Activated CD4-positive, alpha-beta T cell treated with anti-CD3 and anti-CD28 coated beads, Interleukin-2, amount 10 ng/mL, durations not matched to agents 7 days and 5 days (primary cell): ENCODE measurements at regions not wholly inside any gene's neighbourhood (a gene's known extent, or its start where the extent isn't known, plus 50 kb on each side); places are given as distances from the start of the nearest gene placed in this dataset.
"Not testable (repeated sequence)": the region's sequence is repeated elsewhere in the genome, so short reads cannot be mapped to it uniquely, and the experiment has no call there.

Source experiments
- CTCF ChIA-PET: fragments of 350-600 bp; sonication (Branson Sonifier 250); formaldehyde crosslinking; loops from one replicate; lab custom pipeline; 2021; ENCODE audit warnings: antibody characterized with exemption; lab: Charles Lee
- POLR2A ChIA-PET: fragments of 350-600 bp; sonication (Branson Sonifier 250); formaldehyde crosslinking; loops from one replicate; lab custom pipeline; 2021; ENCODE audit warnings: antibody characterized with exemption; lab: Charles Lee
- DNase-seq: peaks from one replicate; pipeline ENCODE4 v3.0.0-alpha.2; 2020
- H3K27ac Mint-ChIP-seq: one replicate; pipeline ENCODE4 v1.8.0; 2021; ENCODE audit warnings: mild to moderate bottlenecking, moderate library complexity, mixed read lengths
- H3K27me3 Mint-ChIP-seq: one replicate; pipeline ENCODE4 v1.8.0; 2021; ENCODE audit warnings: mixed read lengths
- H3K36me3 Mint-ChIP-seq: one replicate; pipeline ENCODE4 v1.8.0; 2021; ENCODE audit warnings: low read depth, mixed read lengths
- H3K4me1 Mint-ChIP-seq: one replicate; pipeline ENCODE4 v1.8.0; 2021; ENCODE audit warnings: mixed read lengths
- H3K4me3 Mint-ChIP-seq: one replicate; pipeline ENCODE4 v1.8.0; 2021; ENCODE audit warnings: mild to moderate bottlenecking, moderate library complexity, mixed read lengths
- H3K9me3 Mint-ChIP-seq: one replicate; pipeline ENCODE4 v1.8.0; 2021; ENCODE audit warnings: mixed read lengths

DNA sequence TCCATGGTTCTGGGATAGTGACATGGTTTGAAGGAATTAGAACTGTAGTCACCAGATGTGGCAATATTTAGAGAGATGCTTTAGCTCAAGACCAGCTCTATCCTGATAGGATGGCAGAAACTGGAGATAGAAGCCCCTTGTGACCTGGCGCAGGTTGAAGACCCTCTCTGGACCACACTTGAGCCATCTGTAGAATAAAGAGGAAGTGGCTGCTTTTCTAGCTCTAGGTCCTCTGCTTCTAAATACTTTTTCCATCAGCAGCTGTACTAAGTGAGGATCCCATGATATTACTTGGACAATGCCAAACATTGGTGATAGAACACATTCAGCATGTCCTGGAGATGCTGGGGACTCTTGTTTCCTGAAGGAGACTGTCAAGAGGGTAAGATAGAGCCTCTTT lies 172.6 kb downstream of the PDCD6IP start:
- Mint-ChIP-seq H3K4me3 (no peak overlapping the region), H3K27ac (no peak overlapping the region), H3K4me1 (no peaks in the 10 kb centered on the region), H3K9me3 (peaks cover 8% of the 10 kb centered on the region), H3K36me3 (no peaks in the 10 kb centered on the region), H3K27me3 (peaks cover 5% of the 10 kb centered on the region)
- no peak for DNase-seq
- POLR2A ChIA-PET, result no interaction called here
- CTCF ChIA-PET, result no interaction called here

DNA sequence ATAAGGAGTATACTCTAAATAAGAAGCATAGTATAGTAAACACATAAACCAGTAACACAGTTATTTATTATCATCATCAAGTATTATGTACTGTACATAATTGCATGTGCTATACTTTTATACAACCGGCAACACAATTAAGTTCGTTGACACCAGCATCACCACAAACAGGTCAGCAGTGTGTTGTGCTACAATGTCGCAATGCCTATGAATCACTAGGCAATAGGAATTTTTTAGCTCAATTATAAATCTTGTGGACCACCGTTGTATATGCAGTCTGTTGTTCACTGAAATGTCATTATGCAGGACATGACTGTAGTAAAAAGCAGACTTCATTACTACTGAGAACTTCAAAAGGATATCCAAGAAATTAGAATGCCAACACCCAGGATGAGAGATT lies 177.0 kb downstream of the PDCD6IP start:
- Mint-ChIP-seq H3K4me1 (no peaks in the 10 kb centered on the region), H3K36me3 (no peaks in the 10 kb centered on the region), H3K27ac (no peak overlapping the region), H3K9me3 (peaks cover 6% of the 10 kb centered on the region), H3K4me3 (no peak overlapping the region), H3K27me3 (peaks cover 1% of the 10 kb centered on the region)
- ChIA-PET POLR2A (no interaction called here), CTCF (interaction anchor here (0.6 kb wide), 1 partner anchor 581 kb away, joined by 3 read pairs; no protein-coding TSS in a partner anchor)
- no peak for DNase-seq

DNA sequence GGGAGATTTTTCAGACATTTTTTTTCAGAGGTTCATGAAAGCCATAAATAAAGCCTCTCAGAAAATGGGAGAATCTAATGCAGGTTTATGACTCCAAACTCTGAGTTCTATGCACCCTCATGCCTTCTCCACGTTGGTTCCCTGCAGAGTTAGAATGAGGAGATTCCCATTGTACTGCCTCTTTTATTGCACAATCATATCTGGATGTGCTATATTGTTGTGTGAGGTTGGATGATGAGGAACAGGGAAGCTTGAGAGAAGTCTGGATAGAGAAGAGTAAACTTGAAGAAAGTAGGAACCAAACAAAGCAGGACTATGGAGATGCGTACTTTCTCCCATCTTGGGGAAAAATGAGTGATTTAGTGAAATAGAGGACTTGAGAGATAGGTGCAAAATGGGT lies 178.8 kb downstream of the PDCD6IP start:
- H3K9me3 Mint-ChIP-seq, result no peaks in the 10 kb centered on the region

DNA sequence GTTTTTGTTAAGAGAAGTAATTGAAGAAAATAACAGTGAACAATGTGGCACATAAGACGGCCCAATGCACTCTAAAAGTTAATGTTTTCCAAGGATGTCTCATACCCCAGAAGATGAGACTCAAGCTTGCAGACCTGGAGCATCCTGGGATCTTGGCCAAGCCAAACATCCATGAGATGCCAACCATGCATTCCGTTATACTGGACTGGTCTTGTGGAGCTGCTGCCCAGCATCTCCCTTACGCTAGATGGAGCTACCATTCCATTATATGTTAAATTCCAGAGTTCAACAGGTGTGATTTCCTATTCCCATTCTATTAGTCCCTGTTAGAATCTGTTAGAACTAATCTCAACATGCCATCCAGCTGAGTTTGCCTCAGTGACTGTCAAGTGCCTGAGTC lies 181.8 kb downstream of the PDCD6IP start:
- no peak overlapping the region for H3K27ac Mint-ChIP-seq
- POLR2A ChIA-PET, result no interaction called here
- no peaks in the 10 kb centered on the region for H3K9me3 Mint-ChIP-seq
- H3K4me3 Mint-ChIP-seq, result no peak overlapping the region
- CTCF ChIA-PET, result no interaction called here
- no peaks in the 10 kb centered on the region for H3K36me3 Mint-ChIP-seq
- H3K27me3 Mint-ChIP-seq, result peaks cover 5% of the 10 kb centered on the region
- DNase-seq, result no peak
- no peaks in the 10 kb centered on the region for H3K4me1 Mint-ChIP-seq

More for the DNA sequence above, 178.8 kb downstream of the PDCD6IP start:
- no peak for DNase-seq
- Mint-ChIP-seq H3K36me3 (no peaks in the 10 kb centered on the region), H3K4me1 (no peaks in the 10 kb centered on the region), H3K4me3 (no peak overlapping the region), H3K27me3 (peaks cover 1% of the 10 kb centered on the region), H3K27ac (no peak overlapping the region)
- POLR2A ChIA-PET, result no interaction called here
- CTCF ChIA-PET, result no interaction called here

DNA sequence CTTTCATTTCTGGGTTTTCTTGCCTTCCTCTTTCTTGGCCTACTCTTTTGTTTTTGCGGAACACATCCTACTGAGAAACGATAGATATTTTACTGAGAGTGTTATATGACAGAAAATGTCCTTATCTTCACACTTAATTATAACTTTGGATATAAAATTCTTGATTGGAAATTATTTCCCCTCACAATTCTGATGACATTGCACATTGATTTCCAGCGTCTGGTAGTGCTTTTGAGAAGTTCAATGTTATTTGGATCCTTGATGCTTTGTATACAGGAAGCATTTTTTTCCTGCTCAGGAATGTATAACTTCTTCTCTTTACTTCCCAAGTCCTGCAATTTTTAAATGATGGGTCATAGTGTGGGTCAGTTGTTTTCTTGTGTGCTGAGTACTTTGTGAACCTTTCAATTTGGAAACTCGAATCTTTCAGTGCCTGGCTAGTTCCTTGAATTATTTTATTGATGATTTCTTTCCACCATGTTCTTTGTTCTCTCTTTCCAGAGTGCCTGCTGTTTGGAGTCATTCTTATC lies 183.9 kb downstream of the PDCD6IP start:
- H3K27ac Mint-ChIP-seq, result no peak overlapping the region
- H3K36me3 Mint-ChIP-seq, result no peaks in the 10 kb centered on the region
- peaks cover 15% of the 10 kb centered on the region for H3K27me3 Mint-ChIP-seq
- ChIA-PET POLR2A (no interaction called here), CTCF (no interaction called here)
- H3K9me3 Mint-ChIP-seq, result no peaks in the 10 kb centered on the region
- H3K4me1 Mint-ChIP-seq, result peaks cover 1% of the 10 kb centered on the region
- no peak for DNase-seq
- no peak overlapping the region for H3K4me3 Mint-ChIP-seq

DNA sequence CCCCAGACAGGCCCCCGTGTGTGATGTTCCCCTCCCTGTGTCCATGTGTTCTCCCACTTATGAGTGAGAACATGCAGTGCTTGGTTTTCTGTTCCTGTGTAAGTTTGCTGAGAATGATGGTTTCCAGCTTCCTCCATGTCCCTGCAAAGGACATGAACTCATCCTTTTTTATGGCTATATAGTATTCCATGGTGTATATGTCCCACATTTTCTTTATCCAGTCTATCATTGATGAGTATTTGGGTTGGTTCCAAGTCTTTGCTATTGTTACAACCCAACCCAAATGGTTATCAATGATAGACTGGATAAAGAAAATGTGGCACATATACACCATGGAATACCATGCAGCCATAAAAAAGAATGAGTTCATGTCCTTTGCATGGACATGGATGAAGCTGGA lies 184.5 kb downstream of the PDCD6IP start:
- not testable (repeated sequence) for H3K9me3 Mint-ChIP-seq

DNA sequence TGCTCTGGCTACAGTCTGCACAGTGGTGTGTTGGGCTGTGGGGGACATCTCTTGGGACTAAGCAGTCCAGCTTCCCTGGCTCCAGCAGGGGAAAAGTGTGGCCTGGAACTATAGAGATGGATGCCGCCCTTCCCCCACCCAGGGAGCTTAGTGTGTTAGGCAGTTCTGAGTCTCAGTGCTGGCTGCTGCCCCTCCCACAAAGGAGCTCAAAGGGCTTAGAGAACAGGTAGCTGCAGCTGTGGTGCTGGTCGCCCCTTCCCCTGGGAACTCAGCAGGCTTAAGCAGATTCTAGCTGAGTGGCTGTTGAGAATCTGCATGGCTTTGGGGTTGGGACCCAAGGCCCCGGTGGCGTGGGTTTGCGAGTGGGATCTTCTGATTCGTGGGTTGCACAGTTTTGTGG lies 190.8 kb downstream of the PDCD6IP start:
- peaks cover 2% of the 10 kb centered on the region for H3K9me3 Mint-ChIP-seq
- peaks cover 17% of the 10 kb centered on the region for H3K27me3 Mint-ChIP-seq
- no peak overlapping the region for H3K4me3 Mint-ChIP-seq
- H3K4me1 Mint-ChIP-seq, result peaks cover 1% of the 10 kb centered on the region
- H3K27ac Mint-ChIP-seq, result no peak overlapping the region
- no peaks in the 10 kb centered on the region for H3K36me3 Mint-ChIP-seq
- CTCF ChIA-PET, result interaction anchor here (1.1 kb wide), 1 partner anchor 27 kb away, joined by 3 read pairs; no protein-coding TSS in a partner anchor
- DNase-seq, result no peak
- POLR2A ChIA-PET, result no interaction called here

More for the DNA sequence above, 184.5 kb downstream of the PDCD6IP start:
- H3K27ac Mint-ChIP-seq, H3K4me1 Mint-ChIP-seq, H3K4me3 Mint-ChIP-seq, CTCF ChIA-PET, POLR2A ChIA-PET, H3K36me3 Mint-ChIP-seq, DNase-seq: not testable (repeated sequence)
- peaks cover 15% of the 10 kb centered on the region for H3K27me3 Mint-ChIP-seq

DNA sequence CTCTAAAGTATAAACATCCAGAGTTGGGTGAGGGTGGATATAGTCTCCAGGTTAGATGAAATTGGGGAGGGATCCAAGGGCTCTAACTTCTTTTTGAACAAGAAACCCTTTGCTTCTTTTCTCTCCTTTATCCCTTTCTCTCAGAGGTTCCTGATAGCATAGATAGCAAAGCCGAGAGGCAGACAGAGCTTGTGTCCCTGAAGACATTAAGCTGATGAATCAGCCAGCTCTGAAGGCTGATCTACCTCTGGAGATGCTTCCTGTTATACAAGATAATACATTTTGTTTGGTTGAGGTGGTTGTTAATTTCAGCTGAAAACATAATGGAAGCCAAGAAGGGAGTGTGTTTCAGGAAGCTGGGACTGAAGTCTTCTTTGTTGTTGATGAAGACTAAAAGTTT lies 193.2 kb downstream of the PDCD6IP start:
- ChIA-PET POLR2A (no interaction called here), CTCF (interaction anchor here (0.6 kb wide), 1 partner anchor 407 kb away, joined by 3 read pairs; no protein-coding TSS in a partner anchor)
- Mint-ChIP-seq H3K36me3 (no peaks in the 10 kb centered on the region), H3K27me3 (peaks cover 2% of the 10 kb centered on the region), H3K9me3 (peaks cover 11% of the 10 kb centered on the region), H3K4me1 (no peaks in the 10 kb centered on the region), H3K27ac (no peak overlapping the region), H3K4me3 (no peak overlapping the region)
- no peak for DNase-seq

DNA sequence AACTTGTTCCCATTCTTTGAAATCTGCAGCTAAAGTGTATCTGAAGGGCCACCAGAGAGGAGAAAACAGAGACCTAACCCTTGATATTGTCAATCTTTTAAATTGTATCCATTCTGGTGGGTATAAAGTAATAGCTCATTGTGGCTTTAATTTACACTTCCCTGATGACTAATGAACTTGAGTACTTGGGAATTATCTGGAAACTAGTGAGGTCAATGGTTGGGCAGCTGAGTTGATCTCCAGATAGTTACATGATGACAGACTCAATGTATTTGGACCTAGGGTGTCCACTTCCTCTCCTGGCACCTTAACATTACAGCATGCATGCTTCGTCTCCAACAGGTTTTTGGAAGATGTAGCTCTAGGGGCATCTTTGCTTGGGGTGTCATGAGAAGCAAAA lies 195.2 kb downstream of the PDCD6IP start:
- Mint-ChIP-seq H3K27me3 (peaks cover 2% of the 10 kb centered on the region), H3K4me1 (no peaks in the 10 kb centered on the region), H3K9me3 (peaks cover 9% of the 10 kb centered on the region), H3K36me3 (no peaks in the 10 kb centered on the region), H3K4me3 (no peak overlapping the region), H3K27ac (no peak overlapping the region)
- no peak for DNase-seq
- POLR2A ChIA-PET, result no interaction called here
- CTCF ChIA-PET, result no interaction called here

DNA sequence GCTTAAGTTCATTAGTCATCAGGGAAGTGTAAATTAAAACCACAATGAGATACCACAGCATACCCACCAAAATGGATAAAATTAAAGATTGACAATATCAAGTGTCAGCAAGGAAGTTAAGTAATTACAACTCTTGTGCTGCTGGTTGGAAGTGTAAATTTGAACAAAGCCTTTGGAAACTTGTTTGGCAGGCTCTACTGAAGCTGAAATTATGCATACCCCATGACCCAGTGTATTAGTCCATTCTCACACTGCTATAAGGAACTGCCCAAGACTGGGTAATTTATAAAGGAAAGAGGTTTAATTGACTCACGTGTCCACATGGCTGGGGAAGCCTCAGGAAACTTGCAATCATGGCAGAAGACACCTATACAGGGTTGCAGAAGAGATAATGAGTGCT lies 196.1 kb downstream of the PDCD6IP start:
- no peak overlapping the region for H3K27ac Mint-ChIP-seq
- POLR2A ChIA-PET, result no interaction called here
- H3K4me3 Mint-ChIP-seq, result no peak overlapping the region
- peaks cover 2% of the 10 kb centered on the region for H3K27me3 Mint-ChIP-seq
- CTCF ChIA-PET, result no interaction called here
- no peaks in the 10 kb centered on the region for H3K36me3 Mint-ChIP-seq
- H3K4me1 Mint-ChIP-seq, result no peaks in the 10 kb centered on the region
- DNase-seq, result no peak
- peaks cover 9% of the 10 kb centered on the region for H3K9me3 Mint-ChIP-seq

DNA sequence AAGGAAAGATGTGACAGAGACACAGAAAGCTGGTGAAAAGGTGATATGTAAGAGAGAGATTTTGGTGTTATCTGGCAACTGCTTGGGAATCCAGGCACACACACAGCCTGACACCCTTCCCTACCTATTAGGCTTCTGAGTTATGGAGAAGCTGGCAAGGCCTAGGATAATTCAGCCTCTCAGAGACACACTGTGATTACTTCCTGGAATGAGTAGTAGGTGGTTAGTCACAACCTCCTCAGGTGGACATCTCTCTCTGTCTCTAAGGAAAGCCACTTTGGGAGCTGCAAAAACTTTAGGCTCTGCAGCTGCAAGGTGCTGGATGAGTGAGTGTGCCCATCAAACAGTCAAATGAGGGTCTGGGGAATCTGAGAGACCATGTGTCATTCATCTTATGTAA lies 201.9 kb downstream of the PDCD6IP start:
- ChIA-PET CTCF (no interaction called here), POLR2A (no interaction called here)
- Mint-ChIP-seq H3K36me3 (no peaks in the 10 kb centered on the region), H3K9me3 (peaks cover 6% of the 10 kb centered on the region), H3K4me3 (no peak overlapping the region), H3K27ac (no peak overlapping the region), H3K27me3 (no peaks in the 10 kb centered on the region), H3K4me1 (no peaks in the 10 kb centered on the region)
- no peak for DNase-seq

DNA sequence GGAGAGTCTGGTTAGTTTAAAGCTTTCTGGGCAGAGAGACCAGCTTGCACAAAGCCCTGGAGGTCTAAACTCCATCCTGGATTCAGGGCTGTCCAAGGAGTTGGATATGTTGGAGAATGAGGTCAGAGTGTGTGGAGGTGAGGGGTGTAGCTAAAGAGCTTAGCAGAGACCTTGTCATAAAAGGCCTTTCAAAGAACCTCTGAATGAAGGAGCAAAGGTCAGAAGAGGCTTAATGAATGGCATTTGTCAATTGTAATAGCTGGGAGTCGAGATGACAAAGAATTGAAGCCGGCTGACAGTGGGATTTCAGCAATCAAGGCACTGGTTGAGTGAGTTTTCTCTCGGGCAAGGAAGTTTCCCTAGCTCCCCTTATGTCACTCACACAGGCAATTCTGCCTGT lies 202.6 kb downstream of the PDCD6IP start:
- no peaks in the 10 kb centered on the region for H3K4me1 Mint-ChIP-seq
- no peak overlapping the region for H3K4me3 Mint-ChIP-seq
- H3K27me3 Mint-ChIP-seq, result no peaks in the 10 kb centered on the region
- CTCF ChIA-PET, result no interaction called here
- POLR2A ChIA-PET, result no interaction called here
- H3K9me3 Mint-ChIP-seq, result peaks cover 6% of the 10 kb centered on the region
- DNase-seq, result no peak
- H3K27ac Mint-ChIP-seq, result no peak overlapping the region
- H3K36me3 Mint-ChIP-seq, result no peaks in the 10 kb centered on the region

DNA sequence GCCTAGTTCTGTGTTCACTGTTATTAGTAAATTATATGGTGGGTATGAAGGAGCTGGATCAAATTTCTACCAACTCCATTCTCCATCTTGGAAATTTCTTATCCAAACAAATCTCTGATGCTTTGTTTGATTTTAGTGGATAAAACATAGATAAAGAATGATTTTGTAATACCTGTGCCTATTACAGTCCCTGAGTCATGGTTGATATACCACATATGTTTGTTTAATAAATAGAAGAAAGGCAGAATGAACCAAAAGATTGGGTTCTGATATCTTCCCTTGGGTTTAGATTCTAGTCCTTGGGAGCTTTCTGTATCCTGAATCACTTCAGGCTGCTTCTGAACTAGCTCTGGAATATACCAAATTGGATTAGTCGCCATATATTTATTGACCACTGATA lies 203.6 kb downstream of the PDCD6IP start:
- CTCF ChIA-PET, result no interaction called here
- Mint-ChIP-seq H3K27ac (no peak overlapping the region), H3K4me3 (no peak overlapping the region), H3K36me3 (no peaks in the 10 kb centered on the region), H3K9me3 (no peaks in the 10 kb centered on the region), H3K4me1 (no peaks in the 10 kb centered on the region), H3K27me3 (no peaks in the 10 kb centered on the region)
- POLR2A ChIA-PET, result no interaction called here
- no peak for DNase-seq

DNA sequence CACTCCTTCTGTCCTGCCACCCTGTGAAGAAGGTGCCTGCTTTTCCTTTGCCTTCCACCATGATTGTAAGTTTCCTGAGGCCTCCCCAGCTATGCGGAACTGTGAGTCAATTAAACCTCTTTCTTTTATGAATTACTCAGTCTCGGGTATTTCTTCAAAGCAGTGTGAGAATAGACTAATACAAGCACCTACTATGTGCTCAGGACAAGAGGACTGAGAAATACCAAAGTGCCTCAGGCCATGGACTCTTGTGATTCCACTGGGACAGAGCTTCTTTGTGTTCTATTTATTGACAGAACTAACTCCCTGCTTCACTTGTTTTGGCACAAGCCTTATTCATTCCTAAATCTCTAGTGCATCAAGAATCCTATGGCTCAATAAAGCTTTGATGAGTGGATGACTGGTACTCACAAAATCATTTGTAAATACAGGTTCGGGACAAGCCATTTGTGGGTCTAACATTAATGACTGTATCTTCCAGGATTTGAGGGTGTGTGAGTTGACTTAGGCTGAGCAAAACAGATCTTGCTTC lies 204.2 kb downstream of the PDCD6IP start:
- no peak for DNase-seq
- no peaks in the 10 kb centered on the region for H3K4me1 Mint-ChIP-seq
- no peak overlapping the region for H3K4me3 Mint-ChIP-seq
- H3K9me3 Mint-ChIP-seq, result no peaks in the 10 kb centered on the region
- no peak overlapping the region for H3K27ac Mint-ChIP-seq
- no peaks in the 10 kb centered on the region for H3K27me3 Mint-ChIP-seq
- CTCF ChIA-PET, result no interaction called here
- H3K36me3 Mint-ChIP-seq, result no peaks in the 10 kb centered on the region
- POLR2A ChIA-PET, result no interaction called here
